Endodermal cell (in vitro differentiated cells): ENCODE measurements at regions not wholly inside any gene's neighbourhood (a gene's known extent, or its start where the extent isn't known, plus 50 kb on each side); places are given as distances from the start of the nearest gene placed in this dataset.

Experiments used
- DNase-seq: peaks from one replicate; pipeline ENCODE4 v3.0.0-alpha.2; 2017
- H3K27ac ChIP-seq: 2 replicates; pipeline ENCODE4 v1.5.1; 2013; ENCODE audit warnings: mild to moderate bottlenecking, low read depth, low read length, moderate library complexity
- H3K27me3 ChIP-seq: 2 replicates; pipeline ENCODE4 v1.6.1; 2013; ENCODE audit warnings: mild to moderate bottlenecking, low read length, moderate library complexity; ENCODE audit not compliant: insufficient read depth, control insufficient read depth, poor library complexity, severe bottlenecking
- H3K36me3 ChIP-seq: 2 replicates; pipeline ENCODE4 v1.7.0; 2013; ENCODE audit warnings: mild to moderate bottlenecking, low read length, moderate library complexity; ENCODE audit not compliant: control insufficient read depth, insufficient read depth
- H3K4me1 ChIP-seq: one replicate; pipeline ENCODE4 v1.7.0; 2013; ENCODE audit warnings: low read length; ENCODE audit not compliant: control insufficient read depth, insufficient read depth
- H3K4me3 ChIP-seq: 2 replicates; pipeline ENCODE4 v1.5.1; 2013; ENCODE audit warnings: mild to moderate bottlenecking, low read length, moderate library complexity
- H3K9ac ChIP-seq: 2 replicates; pipeline ENCODE4 v1.6.1; 2013; ENCODE audit warnings: mild to moderate bottlenecking, low read length, moderate library complexity; ENCODE audit not compliant: poor library complexity, severe bottlenecking; ENCODE audit errors: extremely low read depth
- H3K9me3 ChIP-seq: 2 replicates; pipeline ENCODE4 v1.6.1; 2013; ENCODE audit warnings: mild to moderate bottlenecking, low read length, moderate library complexity; ENCODE audit not compliant: control insufficient read depth
- H3K27ac Mint-ChIP-seq: 2 replicates; pipeline ENCODE4 v1.8.0; 2020; ENCODE audit warnings: mixed read lengths
- H3K27me3 Mint-ChIP-seq: 2 replicates; pipeline ENCODE4 v1.8.0; 2021; ENCODE audit warnings: mild to moderate bottlenecking, mixed read lengths; ENCODE audit not compliant: insufficient read depth
- H3K36me3 Mint-ChIP-seq: 2 replicates; pipeline ENCODE4 v1.8.0; 2020; ENCODE audit warnings: low read depth, mixed read lengths
- H3K4me1 Mint-ChIP-seq: 2 replicates; pipeline ENCODE4 v1.8.0; 2020; ENCODE audit warnings: mixed read lengths
- H3K4me3 Mint-ChIP-seq: 2 replicates; pipeline ENCODE4 v1.8.0; 2020; ENCODE audit warnings: mild to moderate bottlenecking, moderate library complexity, mixed read lengths
- H3K9me3 Mint-ChIP-seq: 2 replicates; pipeline ENCODE4 v1.8.0; 2020; ENCODE audit warnings: mild to moderate bottlenecking, mixed read lengths
- WGBS, 2 experiments: methylation state at CpG; one replicate each; pipeline versions ENCODE4 v1.1.5 to v1.1.7; 2013; ENCODE audit warnings: missing lambda C conversion rate in 2 of 2, mixed read lengths in 1 of 2; ENCODE audit not compliant: insufficient coverage in 1 of 2, insufficient read length in 1 of 2; 5-methylcytosine and 5-hydroxymethylcytosine counted together
- TF ChIP-seq, protein P1 (sequence below): fragments of 200-600 bp; sonication (generic); conservative IDR thresholded peaks from 2 replicates; pipeline ENCODE4 v1.5.0; 2021; ENCODE audit warnings: antibody characterized with exemption, mild to moderate bottlenecking

DNA sequence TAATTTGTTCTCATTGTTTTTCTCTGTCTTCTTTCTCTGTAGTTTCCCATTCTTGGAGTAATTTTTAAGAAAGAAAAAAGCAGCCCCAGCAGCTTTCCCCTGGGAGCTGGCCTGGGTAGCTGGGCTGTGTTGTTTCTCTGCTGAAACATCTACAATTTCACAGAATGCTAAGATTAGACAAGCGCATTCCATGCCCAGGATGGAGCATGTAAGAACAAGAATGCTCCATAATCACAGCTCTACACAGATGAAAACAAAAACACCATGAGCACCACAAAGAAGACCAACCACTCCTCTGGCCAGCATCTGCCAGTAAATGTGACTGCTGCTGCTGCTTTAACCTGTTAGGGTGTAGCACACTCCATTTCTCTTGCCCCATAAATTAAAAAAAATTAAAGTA is 239.2 kb upstream of the SLITRK1 start:
- Histone ChIP-seq H3K9ac (no peak overlapping the region), H3K27ac (peak overlapping the region; percentile 38), H3K9me3 (no peaks in the 10 kb centered on the region), H3K4me1 (no peaks in the 10 kb centered on the region), H3K36me3 (no peaks in the 10 kb centered on the region), H3K27me3 (no peaks in the 10 kb centered on the region), H3K4me3 (no peak overlapping the region)
- no peak for DNase-seq
- no peaks in the 10 kb centered on the region for H3K9me3 Mint-ChIP-seq
- peaks cover 3% of the 10 kb centered on the region for H3K4me1 Mint-ChIP-seq
- no peaks in the 10 kb centered on the region for H3K27me3 Mint-ChIP-seq
- WGBS, 2 experiments: 80 to 95% methylated on average over 1 of the region's 1 CpG
- TF ChIP-seq, protein P1, sequence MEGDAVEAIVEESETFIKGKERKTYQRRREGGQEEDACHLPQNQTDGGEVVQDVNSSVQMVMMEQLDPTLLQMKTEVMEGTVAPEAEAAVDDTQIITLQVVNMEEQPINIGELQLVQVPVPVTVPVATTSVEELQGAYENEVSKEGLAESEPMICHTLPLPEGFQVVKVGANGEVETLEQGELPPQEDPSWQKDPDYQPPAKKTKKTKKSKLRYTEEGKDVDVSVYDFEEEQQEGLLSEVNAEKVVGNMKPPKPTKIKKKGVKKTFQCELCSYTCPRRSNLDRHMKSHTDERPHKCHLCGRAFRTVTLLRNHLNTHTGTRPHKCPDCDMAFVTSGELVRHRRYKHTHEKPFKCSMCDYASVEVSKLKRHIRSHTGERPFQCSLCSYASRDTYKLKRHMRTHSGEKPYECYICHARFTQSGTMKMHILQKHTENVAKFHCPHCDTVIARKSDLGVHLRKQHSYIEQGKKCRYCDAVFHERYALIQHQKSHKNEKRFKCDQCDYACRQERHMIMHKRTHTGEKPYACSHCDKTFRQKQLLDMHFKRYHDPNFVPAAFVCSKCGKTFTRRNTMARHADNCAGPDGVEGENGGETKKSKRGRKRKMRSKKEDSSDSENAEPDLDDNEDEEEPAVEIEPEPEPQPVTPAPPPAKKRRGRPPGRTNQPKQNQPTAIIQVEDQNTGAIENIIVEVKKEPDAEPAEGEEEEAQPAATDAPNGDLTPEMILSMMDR: no peak
- H3K4me3 Mint-ChIP-seq: no peak overlapping the region
- peak overlapping the region; percentile 13 for H3K27ac Mint-ChIP-seq
- no peaks in the 10 kb centered on the region for H3K36me3 Mint-ChIP-seq

- H3K27ac ChIP-seq: no peak overlapping the region
- DNase-seq: no peak
- no peaks in the 10 kb centered on the region for H3K27me3 Mint-ChIP-seq
Measured at GRCh38 chr13:84118839-84119409, 236.7 kb upstream of the SLITRK1 start.

GRCh38 chr13:84098273-84098672 is 216.0 kb upstream of the SLITRK1 start:
- Histone ChIP-seq H3K4me3 (no peak overlapping the region), H3K4me1 (no peaks in the 10 kb centered on the region), H3K36me3 (no peaks in the 10 kb centered on the region), H3K9me3 (no peaks in the 10 kb centered on the region), H3K27me3 (no peaks in the 10 kb centered on the region), H3K9ac (no peak overlapping the region), H3K27ac (no peak overlapping the region)
- TF ChIP-seq, protein P1: no peak
- Mint-ChIP-seq H3K27ac (no peak overlapping the region), H3K4me1 (no peaks in the 10 kb centered on the region), H3K27me3 (no peaks in the 10 kb centered on the region), H3K4me3 (no peak overlapping the region), H3K36me3 (no peaks in the 10 kb centered on the region), H3K9me3 (no peaks in the 10 kb centered on the region)
- DNase-seq: no peak
- WGBS, 2 experiments: 88% methylated on average over 2 of the region's 2 CpGs; no CpG with 5 or more reads in 1 of the 2 experiments

More at GRCh38 chr13:84118839-84119409, 236.7 kb upstream of the SLITRK1 start:
- Mint-ChIP-seq H3K4me3 (no peak overlapping the region), H3K27ac (no peak overlapping the region), H3K9me3 (no peaks in the 10 kb centered on the region), H3K4me1 (peaks cover 3% of the 10 kb centered on the region), H3K36me3 (no peaks in the 10 kb centered on the region)
- H3K4me1 ChIP-seq: no peaks in the 10 kb centered on the region
- TF ChIP-seq, protein P1: no peak
- no peak overlapping the region for H3K4me3 ChIP-seq
- 82 to 100% methylated on average over 2 of the region's 2 CpGs for WGBS, 2 experiments
- H3K36me3 ChIP-seq: no peaks in the 10 kb centered on the region
- no peak overlapping the region for H3K9ac ChIP-seq
- H3K9me3 ChIP-seq: no peaks in the 10 kb centered on the region
- H3K27me3 ChIP-seq: no peaks in the 10 kb centered on the region
